Tibial artery (tissue), 4 donors: ENCODE measurements at regions not wholly inside any gene's neighbourhood (a gene's known extent, or its start where the extent isn't known, plus 50 kb on each side); places are given as distances from the start of the nearest gene placed in this dataset.

Source experiments
- DNase-seq, 2 donors: peaks; one replicate each; pipeline ENCODE4 v3.0.0-alpha.2; 2019
- H3K27ac ChIP-seq, 2 donors: fragments of 200-600 bp; sonication (generic) in 1 of 2; 1 replicate in 1 of 2; 2 replicates in 1 of 2; pipeline ENCODE4 v1.5.1; 2018 to 2019; ENCODE audit warnings: mild to moderate bottlenecking in 1 of 2
- H3K27me3 ChIP-seq, 2 donors: fragments of 200-600 bp; sonication (generic) in 1 of 2; one replicate each; pipeline versions ENCODE4 v1.5.1 to v1.6.0; 2016 to 2019
- H3K36me3 ChIP-seq, 3 donors: fragments of 200-600 bp; sonication (generic) in 2 of 3; one replicate each; pipeline ENCODE4 v1.5.1; 2016 to 2019; ENCODE audit warnings: mild to moderate bottlenecking in 2 of 3
- H3K4me1 ChIP-seq, 4 donors: fragments of 200-600 bp; sonication (generic) in 2 of 4; 1 replicate in 3 of 4; 2 replicates in 1 of 4; pipeline ENCODE4 v1.5.1; 2016 to 2019
- H3K4me3 ChIP-seq, 2 donors: fragments of 200-600 bp; sonication (generic) in 1 of 2; 1 replicate in 1 of 2; 2 replicates in 1 of 2; pipeline ENCODE4 v1.5.1; 2018 to 2019; ENCODE audit warnings: mild to moderate bottlenecking in 2 of 2
- H3K9me3 ChIP-seq, 3 donors: fragments of 200-600 bp; sonication (generic) in 1 of 3; one replicate each; pipeline ENCODE4 v1.5.1; 2016 to 2019
- intact Hi-C: fragments of 100-400 bp; cut with DNase I; formaldehyde crosslinking; loops from one replicate; pipeline ENCODE4 v1.15.0; 2023; ENCODE audit warnings: low total_unique reads
- TF ChIP-seq, protein P1 (sequence below), 2 experiments: fragments of 200-600 bp in 1 of 2; fragments of 450-650 bp in 1 of 2; IDR thresholded peaks; one replicate each; pipeline ENCODE4 v1.5.1; 2017 to 2019; ENCODE audit warnings: antibody characterized with exemption in 2 of 2, mild to moderate bottlenecking in 1 of 2, moderate library complexity in 1 of 2

DNA sequence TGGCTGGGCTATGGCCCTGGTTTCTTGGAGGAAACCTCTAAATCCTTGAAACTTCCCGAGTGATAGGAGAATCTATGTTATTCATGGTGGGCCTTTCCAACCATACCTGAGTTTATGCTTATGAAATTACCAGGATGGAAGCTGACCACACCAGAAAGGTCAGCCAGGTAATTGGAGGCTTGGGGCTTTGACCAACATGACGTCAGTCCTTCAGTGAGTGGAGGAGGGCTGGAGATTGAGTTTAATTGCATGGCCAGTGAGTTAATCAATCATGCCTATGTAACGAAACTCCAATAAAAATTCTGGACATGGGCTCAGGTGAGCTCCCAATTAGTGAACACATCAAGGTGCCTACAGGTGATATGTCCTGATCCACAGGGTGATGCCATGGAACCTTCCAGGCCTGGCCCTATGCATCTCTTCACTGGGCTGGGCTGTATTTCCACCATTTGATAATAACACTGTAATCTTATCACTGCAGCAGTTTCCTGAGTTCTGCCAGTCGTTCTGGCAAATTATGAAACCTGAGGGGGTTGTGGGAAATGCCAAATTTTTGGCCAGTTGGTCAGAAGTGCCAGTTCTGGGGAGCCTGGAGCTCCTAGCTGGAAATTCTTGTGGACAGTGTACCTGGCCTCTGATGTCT, 106.5 kb downstream of the CDH26 start:
- Histone ChIP-seq H3K27ac (no peak overlapping the region), H3K36me3 (no peaks in the 10 kb centered on the region), H3K4me1 (peaks cover 0 to 22% (median 20%) of the 10 kb centered on the region in 4 donors), H3K27me3 (peaks cover 0 to under 1% of the 10 kb centered on the region in 2 donors), H3K9me3 (no peaks in the 10 kb centered on the region), H3K4me3 (no peak overlapping the region)
- DNase-seq: no peak
- intact Hi-C loops: loop anchor here (10.0 kb wide), 1 partner anchor 190 kb away; no protein-coding TSS in a partner anchor
- TF ChIP-seq, protein P1, sequence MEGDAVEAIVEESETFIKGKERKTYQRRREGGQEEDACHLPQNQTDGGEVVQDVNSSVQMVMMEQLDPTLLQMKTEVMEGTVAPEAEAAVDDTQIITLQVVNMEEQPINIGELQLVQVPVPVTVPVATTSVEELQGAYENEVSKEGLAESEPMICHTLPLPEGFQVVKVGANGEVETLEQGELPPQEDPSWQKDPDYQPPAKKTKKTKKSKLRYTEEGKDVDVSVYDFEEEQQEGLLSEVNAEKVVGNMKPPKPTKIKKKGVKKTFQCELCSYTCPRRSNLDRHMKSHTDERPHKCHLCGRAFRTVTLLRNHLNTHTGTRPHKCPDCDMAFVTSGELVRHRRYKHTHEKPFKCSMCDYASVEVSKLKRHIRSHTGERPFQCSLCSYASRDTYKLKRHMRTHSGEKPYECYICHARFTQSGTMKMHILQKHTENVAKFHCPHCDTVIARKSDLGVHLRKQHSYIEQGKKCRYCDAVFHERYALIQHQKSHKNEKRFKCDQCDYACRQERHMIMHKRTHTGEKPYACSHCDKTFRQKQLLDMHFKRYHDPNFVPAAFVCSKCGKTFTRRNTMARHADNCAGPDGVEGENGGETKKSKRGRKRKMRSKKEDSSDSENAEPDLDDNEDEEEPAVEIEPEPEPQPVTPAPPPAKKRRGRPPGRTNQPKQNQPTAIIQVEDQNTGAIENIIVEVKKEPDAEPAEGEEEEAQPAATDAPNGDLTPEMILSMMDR (IDR thresholded peaks at IDR 0.05): no peak

DNA sequence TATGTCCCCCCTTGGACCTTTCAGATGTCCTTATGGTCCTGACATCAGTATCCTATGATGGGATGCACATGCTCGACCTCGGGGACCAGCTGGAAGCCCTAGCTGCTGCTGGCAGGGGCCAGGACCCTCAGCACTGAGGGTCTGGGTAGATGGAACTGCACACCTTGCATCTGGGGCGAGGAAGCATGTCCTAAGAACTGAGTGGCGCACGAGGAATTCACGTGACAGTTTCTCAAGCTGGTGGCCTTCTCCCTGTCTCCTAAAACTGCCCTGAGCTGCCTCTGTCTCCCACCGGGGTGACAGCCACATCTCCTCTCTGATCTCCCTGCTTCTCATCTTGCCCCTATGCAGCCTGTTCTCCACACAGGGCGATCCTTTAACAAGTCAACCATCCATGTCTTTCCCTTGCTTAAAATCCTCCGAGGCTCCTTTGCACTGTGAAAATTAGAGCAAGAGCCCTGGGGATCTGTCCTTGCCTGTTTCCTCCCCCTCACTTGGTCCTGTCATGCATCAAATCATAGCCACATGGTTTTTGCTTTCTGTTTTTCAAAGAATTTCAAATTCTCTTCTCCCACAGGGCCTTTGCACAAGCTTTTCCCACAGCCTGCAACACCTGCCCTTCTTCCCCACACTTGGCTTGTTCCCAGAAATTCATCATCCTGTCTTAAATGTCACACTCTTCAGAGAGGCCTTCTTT, 107.7 kb downstream of the CDH26 start:
- intact Hi-C loops: loop anchor here (10.0 kb wide), 1 partner anchor 189 kb away; no protein-coding TSS in a partner anchor
- peaks cover 0 to 22% (median 20%) of the 10 kb centered on the region in 4 donors for H3K4me1 ChIP-seq
- no peaks in the 10 kb centered on the region for H3K9me3 ChIP-seq
- H3K27me3 ChIP-seq: peaks cover 0 to 3% of the 10 kb centered on the region in 2 donors
- H3K4me3 ChIP-seq: no peak overlapping the region
- no peaks in the 10 kb centered on the region for H3K36me3 ChIP-seq
- H3K27ac ChIP-seq: no peak overlapping the region
- DNase-seq: no peak
- TF ChIP-seq, protein P1 (IDR thresholded peaks at IDR 0.05): no peak

DNA sequence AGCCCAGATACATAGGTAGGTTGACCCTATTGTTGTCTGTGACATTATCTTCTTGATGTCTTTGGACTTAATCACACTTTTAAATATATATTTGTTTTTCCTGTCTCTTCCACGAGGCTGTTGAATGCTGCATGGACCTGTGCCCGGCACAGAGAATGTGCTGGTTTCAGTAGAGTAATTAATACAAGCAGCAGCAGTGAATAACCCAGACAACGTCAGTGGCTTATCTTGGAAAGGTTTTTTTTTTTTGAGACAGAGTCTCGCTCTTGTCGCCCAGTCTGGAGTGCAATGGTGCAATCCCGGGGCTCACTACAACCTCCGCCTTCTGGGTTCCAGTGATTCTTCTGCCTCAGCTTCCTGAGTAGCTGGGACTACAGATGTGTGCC, 108.2 kb downstream of the CDH26 start:
- no peak for DNase-seq

DNA sequence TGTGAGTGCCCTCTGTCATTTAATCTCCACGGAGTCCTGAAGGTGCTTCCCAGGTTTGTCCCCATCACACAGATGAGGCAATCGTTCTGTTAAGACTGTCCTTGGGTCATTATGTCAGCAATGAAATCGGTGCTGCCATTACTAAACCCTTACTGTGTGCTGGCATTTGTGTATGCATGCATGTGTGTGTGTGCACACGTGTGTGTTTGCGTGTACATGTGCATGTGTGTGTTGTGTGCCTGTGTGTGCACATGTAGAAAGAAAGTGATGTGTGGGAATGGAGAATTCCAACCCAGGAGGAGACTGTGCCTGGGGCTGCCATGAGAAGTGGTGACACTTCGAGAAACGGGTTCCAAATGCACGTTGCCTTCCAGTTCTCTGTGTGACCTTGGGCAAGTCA, 110.3 kb downstream of the CDH26 start:
- Histone ChIP-seq H3K9me3 (no peaks in the 10 kb centered on the region), H3K36me3 (no peaks in the 10 kb centered on the region), H3K27ac (no peak overlapping the region), H3K27me3 (peaks cover 0 to 3% of the 10 kb centered on the region in 2 donors), H3K4me1 (peaks cover 0 to 7% (median 5%) of the 10 kb centered on the region in 4 donors), H3K4me3 (no peak overlapping the region)
- intact Hi-C loops: loop anchor here (10.0 kb wide), 1 partner anchor 186 kb away; no protein-coding TSS in a partner anchor
- TF ChIP-seq, protein P1 (IDR thresholded peaks at IDR 0.05): no peak
- DNase-seq: no peak

More for the DNA sequence above, 108.2 kb downstream of the CDH26 start:
- H3K27me3 ChIP-seq: peaks cover 0 to 3% of the 10 kb centered on the region in 2 donors
- intact Hi-C loops: loop anchor here (10.0 kb wide), 1 partner anchor 188 kb away; no protein-coding TSS in a partner anchor
- H3K4me1 ChIP-seq: peaks cover 0 to 22% (median 20%) of the 10 kb centered on the region in 4 donors
- TF ChIP-seq, protein P1 (IDR thresholded peaks at IDR 0.05): no peak
- H3K4me3 ChIP-seq: no peak overlapping the region
- no peaks in the 10 kb centered on the region for H3K36me3 ChIP-seq
- no peak overlapping the region for H3K27ac ChIP-seq
- no peaks in the 10 kb centered on the region for H3K9me3 ChIP-seq

DNA sequence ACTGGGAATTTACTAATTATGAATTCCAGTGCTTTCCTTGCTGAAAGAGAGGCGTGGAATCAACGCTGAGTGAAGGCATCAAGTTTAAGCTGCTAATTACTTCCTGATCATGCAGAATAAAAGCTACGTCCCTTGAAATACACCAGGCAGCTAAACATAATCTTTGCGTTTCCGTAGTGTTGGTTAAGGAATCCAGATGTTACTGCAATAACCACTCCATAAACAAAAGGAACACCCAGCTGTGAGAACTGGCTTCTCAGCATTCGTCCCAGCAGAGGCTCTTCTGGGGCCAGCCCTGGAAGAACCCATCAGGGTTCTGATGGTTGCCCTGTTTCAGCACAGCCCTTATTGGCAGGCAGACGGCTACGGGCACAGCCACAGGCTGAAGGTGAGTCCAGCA, 111.4 kb downstream of the CDH26 start:
- Histone ChIP-seq H3K4me3 (no peak overlapping the region), H3K9me3 (no peaks in the 10 kb centered on the region), H3K36me3 (no peaks in the 10 kb centered on the region), H3K27me3 (peaks cover 0 to 3% of the 10 kb centered on the region in 2 donors), H3K4me1 (no peaks in the 10 kb centered on the region), H3K27ac (no peak overlapping the region)
- intact Hi-C loops: loop anchor here (10.0 kb wide), 1 partner anchor 185 kb away; no protein-coding TSS in a partner anchor
- TF ChIP-seq, protein P1 (IDR thresholded peaks at IDR 0.05): no peak
- no peak for DNase-seq
